ENCODE measurements at regions not wholly inside any gene's neighbourhood (a gene's known extent, or its start where the extent isn't known, plus 50 kb on each side); places are given as distances from the start of the nearest gene placed in this dataset.

DNA sequence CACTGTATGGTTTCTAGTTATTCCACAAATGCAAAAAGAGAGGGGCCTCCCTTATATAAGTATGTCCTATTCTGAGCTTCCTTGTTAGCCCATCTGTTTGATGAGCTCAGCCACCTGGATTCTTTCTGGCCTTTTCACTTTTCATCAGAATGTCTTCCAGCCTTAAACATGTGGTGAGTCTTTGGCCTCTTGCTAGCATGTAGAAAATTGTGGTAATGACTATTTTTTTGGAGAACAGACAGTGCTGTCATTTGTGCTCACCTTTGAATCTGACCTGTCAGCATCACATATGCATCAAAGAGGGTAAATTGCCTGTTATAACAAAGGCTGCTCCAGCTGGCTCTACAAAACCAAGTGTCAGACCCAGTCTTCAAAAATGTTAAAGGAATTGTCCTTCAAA lies 558.7 kb downstream of the RAB38 start:
- no peak for TF ChIP-seq POLR2A (IDR thresholded peaks at IDR 0.05)
- TF ChIP-seq, protein P1, sequence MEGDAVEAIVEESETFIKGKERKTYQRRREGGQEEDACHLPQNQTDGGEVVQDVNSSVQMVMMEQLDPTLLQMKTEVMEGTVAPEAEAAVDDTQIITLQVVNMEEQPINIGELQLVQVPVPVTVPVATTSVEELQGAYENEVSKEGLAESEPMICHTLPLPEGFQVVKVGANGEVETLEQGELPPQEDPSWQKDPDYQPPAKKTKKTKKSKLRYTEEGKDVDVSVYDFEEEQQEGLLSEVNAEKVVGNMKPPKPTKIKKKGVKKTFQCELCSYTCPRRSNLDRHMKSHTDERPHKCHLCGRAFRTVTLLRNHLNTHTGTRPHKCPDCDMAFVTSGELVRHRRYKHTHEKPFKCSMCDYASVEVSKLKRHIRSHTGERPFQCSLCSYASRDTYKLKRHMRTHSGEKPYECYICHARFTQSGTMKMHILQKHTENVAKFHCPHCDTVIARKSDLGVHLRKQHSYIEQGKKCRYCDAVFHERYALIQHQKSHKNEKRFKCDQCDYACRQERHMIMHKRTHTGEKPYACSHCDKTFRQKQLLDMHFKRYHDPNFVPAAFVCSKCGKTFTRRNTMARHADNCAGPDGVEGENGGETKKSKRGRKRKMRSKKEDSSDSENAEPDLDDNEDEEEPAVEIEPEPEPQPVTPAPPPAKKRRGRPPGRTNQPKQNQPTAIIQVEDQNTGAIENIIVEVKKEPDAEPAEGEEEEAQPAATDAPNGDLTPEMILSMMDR (IDR thresholded peaks at IDR 0.05) = no peak

Measured in heart left ventricle (tissue), 13 donors.